ENCODE measurements at regions not wholly inside any gene's neighbourhood (a gene's known extent, or its start where the extent isn't known, plus 50 kb on each side); places are given as distances from the start of the nearest gene placed in this dataset.

DNA sequence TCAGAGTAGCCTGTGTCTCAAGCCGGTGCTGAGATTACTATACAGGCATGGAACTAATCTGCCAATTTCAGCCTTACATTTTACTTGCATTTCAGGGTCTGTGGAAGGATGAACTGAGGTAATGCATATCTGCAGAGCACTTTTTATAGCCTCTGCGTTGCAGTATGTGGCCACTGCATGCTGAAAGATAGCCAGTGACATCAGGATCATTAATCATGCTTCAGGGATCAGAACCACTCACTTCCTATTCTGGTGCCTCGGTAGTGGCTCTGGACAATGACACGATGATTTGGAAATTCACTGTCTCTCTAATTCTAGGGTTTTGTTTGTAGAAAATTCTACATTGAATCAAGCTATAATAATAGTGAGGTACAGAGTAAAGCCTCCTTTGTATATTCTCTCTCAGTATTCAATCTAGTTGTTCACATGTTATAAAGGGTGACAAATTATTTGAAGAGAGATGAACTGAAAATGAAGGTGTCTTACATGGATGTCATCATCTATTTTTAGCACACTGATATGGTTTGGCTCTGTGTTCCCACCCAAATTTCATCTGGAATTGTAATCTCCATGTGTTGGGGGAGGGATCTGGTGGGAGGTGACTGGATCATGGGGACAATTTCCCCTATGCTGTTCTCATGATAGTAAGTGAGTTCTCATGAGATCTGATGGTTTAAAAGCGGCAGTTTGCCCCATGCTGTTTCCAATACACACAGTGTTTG, 554.3 kb upstream of the MIS18BP1 start:
- no peaks in the 10 kb centered on the region for H3K4me1 ChIP-seq (ENCODE audit: control insufficient read depth in 1 of 2, insufficient read depth in 2 of 2, low read length in 2 of 2)
- H3K27ac ChIP-seq (ENCODE audit: low read depth, low read length): no peak overlapping the region
- H3K4me3 ChIP-seq (replicated peaks in 1 of 2; ENCODE audit: low read depth in 1 of 2, low read length in 2 of 2): no peak overlapping the region
- ATAC-seq (no peak), DNase-seq (ENCODE audit: low read depth, low spot score) (no peak)
- BruUV-seq (replicated peaks): no TSS peak
- no peaks in the 10 kb centered on the region for H3K9me3 ChIP-seq (ENCODE audit: control insufficient read depth in 1 of 2, insufficient read depth in 1 of 2, low read depth in 1 of 2, low read length in 2 of 2)
- H3K27me3 ChIP-seq (ENCODE audit: insufficient read depth, low read length): no peaks in the 10 kb centered on the region
- ChIA-PET CTCF (no interaction called here), RAD21 (ENCODE audit: low non-redundant PET in 1 of 2, low total read pairs in 2 of 2, uncharacterized antibody in 2 of 2, unreplicated experiment in 2 of 2) (no interaction called here), POLR2A (no interaction called here)
- H3K9me2 ChIP-seq (ENCODE audit: insufficient read depth): no peaks in the 10 kb centered on the region
- no peaks in the 10 kb centered on the region for H3K36me3 ChIP-seq (ENCODE audit: control insufficient read depth in 1 of 2, insufficient read depth in 2 of 2, low read length in 2 of 2)
- TF ChIP-seq FOSL1 (IDR thresholded peaks at IDR 0.05; ENCODE audit: low read depth) (no peak), RAD21 (IDR thresholded peaks at IDR 0.05; ENCODE audit: low read depth) (no peak), POLR2AphosphoS5 (IDR thresholded peaks at IDR 0.05; ENCODE audit: low read depth, low read length) (no peak), ELF1 (IDR thresholded peaks at IDR 0.05; ENCODE audit: borderline replicate concordance, low read depth) (no peak), CBX3 (IDR thresholded peaks at IDR 0.05; ENCODE audit: low read depth) (no peak)
- TF ChIP-seq, protein P1, sequence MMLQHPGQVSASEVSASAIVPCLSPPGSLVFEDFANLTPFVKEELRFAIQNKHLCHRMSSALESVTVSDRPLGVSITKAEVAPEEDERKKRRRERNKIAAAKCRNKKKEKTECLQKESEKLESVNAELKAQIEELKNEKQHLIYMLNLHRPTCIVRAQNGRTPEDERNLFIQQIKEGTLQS (IDR thresholded peaks at IDR 0.05): no peak
- TF ChIP-seq, protein P2, sequence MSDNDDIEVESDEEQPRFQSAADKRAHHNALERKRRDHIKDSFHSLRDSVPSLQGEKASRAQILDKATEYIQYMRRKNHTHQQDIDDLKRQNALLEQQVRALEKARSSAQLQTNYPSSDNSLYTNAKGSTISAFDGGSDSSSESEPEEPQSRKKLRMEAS (IDR thresholded peaks at IDR 0.05): no peak
- TF ChIP-seq, protein P3, sequence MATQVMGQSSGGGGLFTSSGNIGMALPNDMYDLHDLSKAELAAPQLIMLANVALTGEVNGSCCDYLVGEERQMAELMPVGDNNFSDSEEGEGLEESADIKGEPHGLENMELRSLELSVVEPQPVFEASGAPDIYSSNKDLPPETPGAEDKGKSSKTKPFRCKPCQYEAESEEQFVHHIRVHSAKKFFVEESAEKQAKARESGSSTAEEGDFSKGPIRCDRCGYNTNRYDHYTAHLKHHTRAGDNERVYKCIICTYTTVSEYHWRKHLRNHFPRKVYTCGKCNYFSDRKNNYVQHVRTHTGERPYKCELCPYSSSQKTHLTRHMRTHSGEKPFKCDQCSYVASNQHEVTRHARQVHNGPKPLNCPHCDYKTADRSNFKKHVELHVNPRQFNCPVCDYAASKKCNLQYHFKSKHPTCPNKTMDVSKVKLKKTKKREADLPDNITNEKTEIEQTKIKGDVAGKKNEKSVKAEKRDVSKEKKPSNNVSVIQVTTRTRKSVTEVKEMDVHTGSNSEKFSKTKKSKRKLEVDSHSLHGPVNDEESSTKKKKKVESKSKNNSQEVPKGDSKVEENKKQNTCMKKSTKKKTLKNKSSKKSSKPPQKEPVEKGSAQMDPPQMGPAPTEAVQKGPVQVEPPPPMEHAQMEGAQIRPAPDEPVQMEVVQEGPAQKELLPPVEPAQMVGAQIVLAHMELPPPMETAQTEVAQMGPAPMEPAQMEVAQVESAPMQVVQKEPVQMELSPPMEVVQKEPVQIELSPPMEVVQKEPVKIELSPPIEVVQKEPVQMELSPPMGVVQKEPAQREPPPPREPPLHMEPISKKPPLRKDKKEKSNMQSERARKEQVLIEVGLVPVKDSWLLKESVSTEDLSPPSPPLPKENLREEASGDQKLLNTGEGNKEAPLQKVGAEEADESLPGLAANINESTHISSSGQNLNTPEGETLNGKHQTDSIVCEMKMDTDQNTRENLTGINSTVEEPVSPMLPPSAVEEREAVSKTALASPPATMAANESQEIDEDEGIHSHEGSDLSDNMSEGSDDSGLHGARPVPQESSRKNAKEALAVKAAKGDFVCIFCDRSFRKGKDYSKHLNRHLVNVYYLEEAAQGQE (IDR thresholded peaks at IDR 0.05; ENCODE audit: low read depth): no peak
- H4K20me1 ChIP-seq (ENCODE audit: insufficient read depth): no peaks in the 10 kb centered on the region
- H3K79me2 ChIP-seq (ENCODE audit: insufficient read depth, low read length): no peaks in the 10 kb centered on the region
- no peak overlapping the region for H2AFZ ChIP-seq (ENCODE audit: low read depth, low read length, poor library complexity, severe bottlenecking)
- H3K9ac ChIP-seq (ENCODE audit: low read length): no peak overlapping the region
- H3K4me2 ChIP-seq (ENCODE audit: low read length): no peak overlapping the region
- intact Hi-C loops (cut with micrococcal nuclease): no loop called here
